HFF-Myc (cell line): ENCODE measurements at regions not wholly inside any gene's neighbourhood (a gene's known extent, or its start where the extent isn't known, plus 50 kb on each side); places are given as distances from the start of the nearest gene placed in this dataset.

ENCODE experiments used
- DNase-seq: peaks from one replicate; pipeline ENCODE4 v3.0.0-alpha.2; 2011; ENCODE audit warnings: low read depth; ENCODE audit errors: extremely low read depth
- H3K4me3 ChIP-seq: replicated peaks from 2 replicates; pipeline ENCODE4 v1.5.1; 2011; ENCODE audit warnings: low read depth, mild to moderate bottlenecking, control low read depth, low read length
- CTCF ChIP-seq: IDR thresholded peaks from 2 replicates; pipeline ENCODE4 v1.5.1; 2012; ENCODE audit warnings: mild to moderate bottlenecking, low read depth, low read length, control low read depth; ENCODE audit errors: missing control alignments

GRCh38 chr6:121837545-121838229 is 402.2 kb downstream of the GJA1 start:
- no peak overlapping the region for H3K4me3 ChIP-seq
- TF ChIP-seq CTCF: no peak
- no peak for DNase-seq

- H3K4me3 ChIP-seq: no peak overlapping the region
- DNase-seq: no peak
- no peak for TF ChIP-seq CTCF
Measured at GRCh38 chr6:121838842-121839241, 403.4 kb downstream of the GJA1 start.

- no peak overlapping the region for H3K4me3 ChIP-seq
- DNase-seq: no peak
- no peak for TF ChIP-seq CTCF
Measured at GRCh38 chr6:121839896-121840295, 404.4 kb downstream of the GJA1 start.

GRCh38 chr6:121844898-121845297 is 409.5 kb downstream of the GJA1 start:
- no peak overlapping the region for H3K4me3 ChIP-seq
- DNase-seq: no peak
- no peak for TF ChIP-seq CTCF

- TF ChIP-seq CTCF: no peak
- DNase-seq: no peak
- H3K4me3 ChIP-seq: no peak overlapping the region
Measured at GRCh38 chr6:121847806-121848522, 412.5 kb downstream of the GJA1 start.

- no peak for DNase-seq
- no peak for TF ChIP-seq CTCF
- no peak overlapping the region for H3K4me3 ChIP-seq
Measured at GRCh38 chr6:121848523-121849255, 413.2 kb downstream of the GJA1 start.
